Colon (tissue), 2 donors: ENCODE measurements at regions not wholly inside any gene's neighbourhood (a gene's known extent, or its start where the extent isn't known, plus 50 kb on each side); places are given as distances from the start of the nearest gene placed in this dataset.

Source experiments
- FAIRE-seq: peaks from 2 replicates; lab custom pipeline; 2012; peaks lifted over from hg19 to GRCh38; lab: Jason Lieb, UNC
- donor health status: control.
- donor health status: control.

DNA sequence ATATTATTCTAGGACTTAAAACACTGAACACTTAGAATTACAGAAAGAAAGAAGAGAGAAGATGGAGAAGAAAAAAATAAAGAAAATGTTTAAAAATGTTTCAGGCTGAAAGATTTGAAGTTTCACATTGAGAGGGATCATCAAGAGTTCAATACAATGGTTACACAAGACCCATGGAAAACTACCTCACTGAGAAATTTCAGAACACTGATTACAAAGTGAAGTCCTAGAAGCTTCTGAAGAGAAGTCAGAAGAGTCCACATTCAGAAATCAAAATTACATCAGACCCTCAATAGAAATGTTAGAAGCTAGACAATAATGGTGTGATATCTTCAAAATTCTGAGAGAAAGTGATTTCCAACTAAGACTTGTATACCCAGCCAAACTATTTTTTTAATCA lies 196.1 kb downstream of the MACC1 start:
- FAIRE-seq, result no peak

DNA sequence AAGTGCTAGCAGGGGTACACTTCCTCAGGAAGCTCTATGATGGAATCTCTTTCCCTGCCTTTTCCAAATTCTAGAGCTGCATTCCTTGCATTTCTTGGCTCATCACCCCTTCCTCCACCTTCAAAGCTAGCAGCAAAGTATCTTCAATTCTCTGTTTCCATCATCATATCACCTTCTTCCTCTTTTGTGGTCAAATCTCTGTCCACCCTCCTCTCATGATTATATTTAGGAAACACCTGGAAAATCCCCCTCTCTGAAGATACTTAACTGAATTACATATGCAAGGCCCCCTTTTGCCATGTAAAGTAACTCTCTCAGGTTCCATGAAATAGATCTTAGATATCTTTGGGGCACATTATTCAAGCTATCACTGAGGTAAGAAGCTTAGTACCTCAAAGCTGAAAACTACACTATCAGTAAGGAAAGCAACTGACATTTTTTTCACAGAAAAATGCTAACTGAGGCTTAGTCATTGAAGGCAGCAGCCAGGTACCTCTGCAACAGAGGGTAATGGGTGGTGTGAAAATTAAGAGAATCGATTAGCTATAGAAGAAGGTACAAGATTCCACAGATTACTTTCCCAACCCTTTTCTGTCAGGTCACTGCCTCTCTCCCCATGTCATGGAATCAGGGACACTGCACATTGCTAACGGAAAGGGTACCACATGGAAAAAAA lies 197.3 kb downstream of the MACC1 start:
- FAIRE-seq, result no peak

DNA sequence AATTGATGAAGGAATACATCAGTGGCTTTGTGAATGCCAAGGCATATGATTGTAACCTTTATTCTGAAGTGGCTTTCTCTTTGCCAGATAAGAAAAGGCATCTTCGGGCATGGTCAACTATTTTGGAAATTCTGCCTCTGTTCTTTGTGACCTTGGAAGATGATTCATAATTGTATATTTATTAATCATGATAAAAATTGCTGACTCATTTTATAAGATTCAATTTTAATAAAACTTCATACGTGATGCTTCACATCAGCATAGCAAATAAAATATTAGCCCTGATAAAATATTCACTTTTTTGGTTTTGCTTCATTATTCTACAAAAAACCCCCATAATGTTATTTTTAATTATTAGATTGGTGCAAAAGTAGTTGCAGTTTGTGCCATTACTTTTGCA lies 200.5 kb downstream of the MACC1 start:
- FAIRE-seq, result no peak

DNA sequence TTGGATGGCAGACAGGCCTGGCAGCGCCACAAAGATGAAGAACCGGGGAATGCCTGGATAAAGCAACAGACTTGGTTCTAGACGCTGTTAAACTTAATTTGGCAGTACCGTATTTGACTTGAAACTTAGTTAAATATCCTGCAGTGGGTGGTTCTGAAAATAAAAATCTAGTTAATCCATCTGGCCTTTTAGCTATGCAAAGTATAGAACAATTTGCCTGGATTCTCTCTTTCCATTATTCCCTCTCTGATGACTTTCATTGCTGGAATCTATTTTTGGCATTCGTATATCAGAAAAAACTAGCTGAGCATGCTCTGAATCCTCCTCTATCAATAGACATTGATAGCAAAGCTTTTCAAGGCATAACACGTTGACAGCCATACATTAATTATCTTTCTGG lies 203.6 kb downstream of the MACC1 start:
- no peak for FAIRE-seq

DNA sequence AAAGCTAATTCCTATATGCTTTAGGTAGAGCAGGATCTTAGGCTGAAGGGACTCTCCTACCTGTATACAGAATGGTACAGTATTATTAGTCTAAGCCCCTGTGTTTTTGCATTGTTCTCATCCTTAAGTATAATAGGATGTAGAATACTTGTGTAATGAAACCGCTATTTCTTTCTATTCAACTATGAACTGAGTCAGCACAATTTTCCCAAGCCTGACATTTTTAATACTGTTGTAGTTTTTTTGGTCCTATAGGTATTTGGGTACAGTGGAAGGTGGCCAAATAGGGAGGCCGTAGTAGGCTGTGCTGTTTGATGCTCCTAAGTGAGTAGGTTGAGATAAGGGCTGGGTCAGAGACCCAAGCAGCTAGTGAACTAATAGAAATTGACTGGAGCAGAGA lies 205.1 kb downstream of the MACC1 start:
- FAIRE-seq, result no peak

DNA sequence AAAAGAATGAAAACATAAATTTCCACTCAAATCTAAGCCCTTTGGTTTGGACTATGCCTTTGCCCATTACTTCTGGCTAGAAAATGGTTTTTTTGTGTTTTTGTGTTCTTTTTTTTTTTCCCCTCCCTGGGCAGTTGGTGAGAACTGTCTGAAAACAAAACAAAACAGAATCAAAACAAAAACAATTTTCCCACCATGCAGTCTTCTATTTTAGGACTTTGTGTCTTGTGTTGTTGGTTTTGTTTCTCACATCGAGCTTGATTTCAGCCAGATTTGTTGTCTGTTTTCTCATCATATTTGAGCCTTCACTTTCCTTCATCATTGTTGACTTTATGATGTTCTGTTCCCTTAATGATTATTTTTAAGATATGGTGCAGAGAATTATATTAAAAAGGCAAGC lies 206.3 kb downstream of the MACC1 start:
- FAIRE-seq, result no peak

DNA sequence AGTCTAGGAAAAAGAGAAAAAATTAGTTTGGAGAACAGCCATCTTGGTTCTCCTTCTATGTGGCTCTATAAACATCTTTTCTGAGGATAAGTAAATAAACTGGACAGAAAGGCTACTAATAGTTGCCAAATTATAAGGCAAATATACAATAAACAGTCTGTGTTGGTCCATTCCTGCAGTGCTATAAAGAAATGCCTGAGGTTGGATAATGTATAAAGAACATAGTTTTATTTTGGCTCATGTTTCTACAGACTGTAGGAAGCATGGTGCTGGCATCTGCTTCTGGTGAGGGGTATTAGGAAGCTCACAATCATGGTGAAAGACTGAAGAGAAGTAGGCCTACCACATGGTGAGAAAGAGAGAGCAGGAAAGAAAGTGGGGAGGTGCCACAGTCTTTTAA lies 209.7 kb downstream of the MACC1 start:
- no peak for FAIRE-seq

DNA sequence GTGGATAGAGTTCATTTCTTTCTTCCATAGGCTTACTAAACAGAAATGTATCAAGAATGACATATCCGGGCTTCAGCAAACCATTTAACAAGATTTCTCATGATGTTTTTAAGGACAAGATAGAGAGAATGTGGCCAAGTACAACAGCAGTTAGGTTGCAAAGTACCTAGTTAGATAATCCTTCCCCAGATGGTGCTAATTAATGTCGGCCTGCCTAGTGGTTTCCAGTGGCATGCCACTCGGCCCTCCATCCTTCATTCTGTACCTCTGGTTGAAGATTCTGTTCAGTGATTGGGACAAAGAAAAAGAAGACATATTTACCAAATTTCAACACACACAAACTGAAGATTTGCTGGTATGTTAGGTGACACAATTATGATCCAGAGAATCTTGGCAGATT lies 212.1 kb downstream of the MACC1 start:
- no peak for FAIRE-seq

DNA sequence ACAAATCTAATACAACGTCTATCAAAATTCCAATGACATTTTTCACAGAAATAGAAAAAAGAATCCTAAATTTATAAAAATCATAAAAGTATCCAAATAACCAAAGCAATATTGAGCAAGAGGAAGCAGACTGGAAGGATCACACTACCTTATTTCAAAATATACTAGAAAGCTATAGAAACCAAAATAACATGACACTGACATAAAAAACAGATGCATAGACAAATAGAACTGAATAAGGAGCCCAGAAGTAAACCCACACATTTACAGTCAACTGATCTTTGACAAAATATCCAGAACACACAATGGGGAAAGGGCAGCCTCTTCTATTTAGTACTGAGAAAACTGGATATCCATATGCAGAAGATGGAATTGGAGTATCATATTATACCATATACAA lies 217.5 kb downstream of the MACC1 start:
- FAIRE-seq, result no peak

DNA sequence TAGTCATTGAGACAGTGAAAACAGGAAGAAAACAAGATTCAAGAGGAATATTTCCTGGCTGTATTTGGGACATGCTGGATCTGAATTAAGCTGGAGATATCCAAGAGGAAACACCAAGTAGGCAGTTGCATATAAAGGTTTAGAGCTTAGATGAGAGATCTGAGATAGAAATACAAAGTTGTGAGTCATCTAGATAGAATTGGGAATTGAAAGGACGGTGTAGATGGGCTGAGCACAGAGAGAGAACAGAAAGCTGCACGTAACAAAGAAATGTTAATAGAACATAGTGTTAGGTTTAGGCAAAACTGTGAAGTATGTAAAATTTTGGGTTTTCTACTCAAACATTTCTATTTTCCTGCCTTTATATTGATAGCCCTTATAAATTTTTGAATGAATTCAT lies 218.5 kb upstream of the TMEM196 start:
- no peak for FAIRE-seq

DNA sequence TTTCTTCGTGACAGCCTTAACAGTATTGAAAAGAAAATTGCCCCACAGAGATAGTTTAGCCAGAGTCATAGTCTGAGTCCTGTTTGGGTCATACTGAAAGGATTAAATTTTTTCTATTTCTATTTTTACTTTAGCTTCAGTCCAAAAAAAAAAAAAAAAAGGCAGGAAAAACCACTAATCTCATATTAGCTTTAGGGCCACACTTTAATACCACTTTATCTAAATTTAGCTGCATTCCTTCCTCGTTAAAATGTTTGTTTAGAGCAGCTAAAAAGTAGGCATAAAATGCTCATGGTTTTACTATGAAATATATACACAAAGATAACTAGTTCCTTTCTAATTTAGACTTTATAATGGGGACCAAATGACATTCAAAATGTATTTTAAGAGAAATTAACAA lies 216.5 kb upstream of the TMEM196 start:
- FAIRE-seq, result no peak

DNA sequence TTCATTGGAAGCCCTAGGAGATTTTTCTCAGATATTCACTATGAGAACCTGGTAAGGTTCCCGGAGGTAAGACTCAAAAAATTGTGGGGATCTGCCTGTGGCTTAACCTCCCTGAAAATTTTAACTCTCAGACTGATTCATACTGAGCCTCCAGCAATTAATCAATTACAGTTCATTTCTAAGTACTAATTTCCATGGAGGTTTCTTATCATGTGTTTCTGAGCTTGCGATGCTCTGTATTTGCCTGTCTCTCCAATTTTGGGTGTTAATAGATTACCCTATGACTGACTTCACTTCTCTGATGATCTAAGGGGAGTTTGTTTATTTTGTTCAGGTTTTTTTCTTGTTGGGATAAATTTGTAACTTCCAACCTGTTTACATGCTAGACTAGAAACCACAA lies 215.4 kb upstream of the TMEM196 start:
- FAIRE-seq, result no peak

DNA sequence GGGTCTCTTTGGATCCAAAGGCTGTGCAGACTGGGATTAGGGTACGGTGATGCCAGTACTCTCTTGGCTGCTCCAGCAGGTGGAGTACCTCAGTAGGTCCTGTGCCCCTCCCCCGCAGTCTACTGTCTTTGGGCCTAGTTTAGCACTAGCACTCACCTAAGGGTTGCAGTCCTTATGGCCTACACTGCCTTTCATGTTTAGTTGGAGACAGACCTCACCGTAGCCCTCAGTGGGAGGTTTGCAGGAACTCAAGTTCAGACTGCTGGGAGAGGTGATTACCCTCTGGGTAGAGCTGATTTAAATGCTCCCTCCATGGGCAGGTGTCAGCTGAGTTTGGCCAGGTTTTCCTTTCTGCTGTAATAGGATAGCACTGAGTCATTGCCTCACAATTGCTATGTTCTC lies 210.8 kb upstream of the TMEM196 start:
- no peak for FAIRE-seq

DNA sequence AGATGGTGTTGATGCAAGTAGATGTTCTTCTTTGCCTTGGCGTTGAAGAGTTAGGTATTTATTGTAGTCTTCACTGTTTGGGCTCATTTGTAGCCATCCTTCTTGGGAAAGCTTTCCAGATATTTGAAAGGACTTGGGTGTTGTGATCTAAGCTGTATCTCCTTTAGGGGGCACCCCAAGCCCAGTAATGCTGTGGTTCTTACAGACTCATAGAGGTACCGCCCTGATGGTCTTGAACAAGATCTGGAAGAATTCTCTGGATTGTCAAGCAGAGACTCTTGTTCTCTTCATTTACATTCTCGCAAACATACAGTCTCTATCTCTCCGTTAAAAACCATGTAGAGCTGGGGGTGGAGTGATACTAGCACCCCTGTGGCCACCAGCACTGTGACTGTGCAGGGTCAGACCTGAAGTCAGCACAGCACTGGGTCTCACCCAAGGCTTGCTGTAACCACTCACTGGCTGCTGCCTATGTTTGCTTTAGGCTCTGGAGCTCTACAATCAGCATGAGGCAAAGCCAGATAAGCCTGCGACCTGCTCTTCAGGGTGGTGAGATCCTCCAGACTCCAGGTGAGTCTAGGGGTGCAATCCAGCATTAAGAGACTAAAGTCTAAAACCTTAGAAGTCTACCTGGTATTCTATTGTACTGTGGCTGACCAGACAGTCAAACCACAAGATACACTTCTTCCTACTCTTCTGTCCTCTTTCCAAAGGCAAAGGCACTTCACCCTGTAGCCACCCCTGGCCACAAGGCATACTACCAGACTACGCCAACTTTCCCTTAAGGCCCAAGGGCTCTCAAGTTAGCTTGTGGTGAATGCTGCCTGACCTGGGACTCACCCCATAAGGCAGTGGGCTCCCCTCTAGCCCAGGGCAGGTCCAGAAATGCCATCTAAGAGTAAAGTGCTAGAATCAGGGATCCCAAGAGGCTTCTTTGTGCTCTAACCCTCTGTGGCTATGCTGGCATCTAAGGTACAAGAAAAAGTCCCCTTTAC lies 209.7 kb upstream of the TMEM196 start:
- no peak for FAIRE-seq

DNA sequence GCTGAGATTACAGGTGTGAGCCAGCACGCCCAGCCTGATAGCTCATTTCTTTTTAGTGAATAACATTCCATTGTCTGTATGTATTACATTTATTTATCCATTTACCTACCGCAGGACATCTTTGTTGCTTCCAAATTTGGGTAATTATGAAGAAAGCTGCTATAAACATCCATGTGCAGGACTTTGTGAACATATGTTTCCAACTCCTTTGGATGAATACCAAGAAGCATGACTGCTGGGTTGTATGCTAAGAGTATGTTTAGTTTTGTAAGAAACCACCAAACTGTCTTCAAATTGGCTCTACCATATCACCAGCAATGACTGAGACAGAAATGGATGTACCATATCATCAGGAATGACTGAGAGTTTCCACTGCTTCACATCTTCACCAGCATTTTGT lies 200.2 kb upstream of the TMEM196 start:
- no peak for FAIRE-seq

DNA sequence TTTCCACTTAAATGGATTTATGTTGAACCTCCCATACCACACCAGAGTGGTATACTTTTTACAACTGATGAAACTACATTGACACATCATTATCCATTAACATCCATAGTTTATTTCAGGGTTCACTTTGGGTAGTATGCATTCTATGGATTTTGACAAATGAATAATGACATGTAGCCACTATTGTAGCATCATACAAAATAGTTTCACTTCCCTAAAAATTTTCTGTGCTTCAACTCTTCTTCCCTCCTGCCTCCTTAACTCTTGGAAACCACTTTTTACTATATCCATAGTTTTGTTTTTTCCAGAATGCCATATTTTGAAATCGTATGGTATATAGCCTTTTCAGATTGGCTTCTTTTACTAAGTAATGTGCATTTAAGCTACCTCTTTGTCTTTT lies 199.5 kb upstream of the TMEM196 start:
- no peak for FAIRE-seq

DNA sequence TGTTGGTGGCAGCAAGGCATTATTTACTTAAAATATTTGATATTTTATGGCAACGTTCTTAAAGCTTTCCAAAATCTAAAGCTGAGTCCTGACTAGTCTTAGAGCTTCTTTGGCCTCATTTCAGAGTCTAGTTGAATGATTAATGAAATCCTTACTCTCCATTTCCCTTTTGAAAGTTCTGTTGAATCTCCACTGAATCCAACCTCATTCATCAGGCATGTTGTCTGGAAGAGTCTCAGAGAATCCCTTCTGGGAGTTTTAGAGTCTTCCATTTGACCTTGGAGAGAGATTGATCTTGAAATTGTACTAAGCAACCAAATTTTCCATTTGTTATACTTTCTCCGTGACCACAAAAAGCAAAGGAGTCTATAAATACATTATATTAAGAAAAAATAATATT lies 198.5 kb upstream of the TMEM196 start:
- FAIRE-seq, result no peak

DNA sequence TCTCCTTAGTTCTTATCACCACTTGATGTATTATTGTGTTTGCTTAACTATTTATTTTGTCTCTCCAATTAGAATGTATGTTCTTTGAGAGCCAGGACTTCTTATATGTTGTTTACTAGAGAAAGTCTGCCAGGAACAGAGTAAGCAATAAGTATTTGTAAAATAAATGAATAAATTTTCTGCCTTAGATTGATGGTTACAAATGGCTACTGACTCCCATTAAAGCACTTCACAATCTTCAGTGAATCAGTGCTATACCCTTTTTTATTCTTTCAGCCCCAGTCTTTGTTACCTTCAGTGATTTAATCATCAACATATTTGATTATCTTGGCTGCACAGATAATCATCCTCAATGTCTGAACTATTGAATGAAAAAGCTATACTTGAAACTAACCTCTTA lies 197.1 kb upstream of the TMEM196 start:
- no peak for FAIRE-seq

DNA sequence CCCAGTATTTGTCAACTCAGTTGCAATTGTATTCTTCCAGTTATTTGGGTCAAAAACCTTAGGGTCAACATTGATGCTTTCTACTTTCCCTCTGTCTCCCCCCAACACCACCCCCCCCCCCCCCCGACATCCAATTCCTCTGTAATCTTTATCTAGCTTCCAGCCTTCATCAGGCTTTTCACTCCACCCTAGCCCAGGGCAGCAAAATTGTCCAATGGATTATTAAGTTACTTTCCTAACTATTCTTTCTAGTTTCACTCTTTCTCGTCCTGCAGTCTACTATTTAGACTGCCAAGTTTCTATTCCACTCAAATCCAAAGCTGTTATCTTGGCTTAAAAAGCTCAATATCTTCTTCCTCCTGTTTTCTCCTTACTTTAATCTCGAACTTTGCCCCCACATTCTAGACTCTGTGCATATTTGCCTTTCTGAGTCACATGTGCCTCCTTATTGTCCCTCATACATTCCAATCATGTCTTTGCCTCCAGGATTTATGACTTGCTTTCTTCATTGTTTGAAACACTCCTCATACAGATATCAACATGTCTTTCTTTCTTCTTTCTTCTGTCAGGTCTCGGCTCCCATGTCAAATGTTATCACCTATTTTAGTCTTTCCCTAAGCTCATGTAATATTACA lies 196.6 kb upstream of the TMEM196 start:
- peak; percentile 43 for FAIRE-seq

DNA sequence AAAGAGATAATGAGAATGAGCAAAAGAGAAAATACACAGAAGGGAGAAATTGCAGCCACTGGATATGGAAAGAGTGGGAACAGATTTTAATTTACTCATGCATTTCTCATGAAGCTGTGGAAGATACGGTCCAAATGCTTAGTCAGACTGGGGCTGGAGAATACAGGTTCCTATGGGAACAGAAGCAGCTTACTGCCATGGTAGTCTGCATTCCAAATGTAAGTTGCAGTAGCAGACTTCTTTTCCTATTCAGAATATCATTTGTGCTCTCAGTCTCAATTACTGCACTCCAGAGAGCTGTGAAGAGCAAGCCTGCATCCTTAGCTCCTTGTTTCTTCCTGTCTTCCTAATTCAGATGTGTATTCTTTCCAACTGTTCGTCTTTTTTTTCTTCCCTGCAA lies 190.8 kb upstream of the TMEM196 start:
- no peak for FAIRE-seq

DNA sequence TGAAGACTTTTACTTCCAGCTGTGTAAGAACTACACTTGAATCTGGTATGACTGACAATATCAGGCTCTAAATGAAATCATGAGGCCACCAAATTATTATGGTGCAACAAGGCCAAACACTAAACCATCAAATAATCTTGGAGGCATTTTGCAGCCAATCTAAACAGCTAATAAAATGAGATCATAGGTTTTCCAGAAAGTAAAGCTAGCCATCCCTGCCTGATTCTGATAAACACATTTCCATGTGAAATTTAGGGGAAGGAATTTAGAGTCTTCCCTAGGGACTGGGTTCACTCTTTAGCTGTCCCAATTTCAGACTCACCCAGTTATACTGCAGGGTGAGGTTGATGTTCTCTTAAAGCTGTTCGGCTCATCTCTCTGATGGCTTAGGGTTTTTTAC lies 190.3 kb upstream of the TMEM196 start:
- FAIRE-seq, result no peak

DNA sequence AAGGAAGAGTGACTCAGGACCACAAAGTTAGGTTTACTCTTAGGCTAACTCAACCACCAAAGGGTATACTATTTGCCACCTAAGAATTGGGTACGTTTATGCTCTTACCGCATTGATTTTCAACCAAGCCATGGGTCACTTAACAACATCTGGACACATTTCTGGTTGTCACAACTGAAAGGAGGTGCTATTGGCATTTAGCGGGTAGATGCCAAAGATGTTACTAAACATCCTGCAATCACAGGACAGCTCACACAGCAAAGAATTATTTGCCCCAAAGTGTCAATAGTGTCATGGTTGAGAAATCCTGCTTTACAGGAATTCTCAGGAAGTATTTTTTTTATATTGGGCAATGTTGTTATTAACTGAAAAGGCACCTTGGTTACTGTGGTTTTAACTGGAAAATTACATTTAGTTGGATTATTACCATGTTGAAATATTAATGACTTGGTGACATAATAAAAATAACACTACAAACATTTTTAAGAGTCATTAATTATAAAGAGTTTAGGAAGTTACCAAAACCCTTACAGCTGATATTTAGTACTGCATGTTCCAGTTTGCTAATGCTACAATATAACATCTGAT lies 185.0 kb upstream of the TMEM196 start:
- no peak for FAIRE-seq

DNA sequence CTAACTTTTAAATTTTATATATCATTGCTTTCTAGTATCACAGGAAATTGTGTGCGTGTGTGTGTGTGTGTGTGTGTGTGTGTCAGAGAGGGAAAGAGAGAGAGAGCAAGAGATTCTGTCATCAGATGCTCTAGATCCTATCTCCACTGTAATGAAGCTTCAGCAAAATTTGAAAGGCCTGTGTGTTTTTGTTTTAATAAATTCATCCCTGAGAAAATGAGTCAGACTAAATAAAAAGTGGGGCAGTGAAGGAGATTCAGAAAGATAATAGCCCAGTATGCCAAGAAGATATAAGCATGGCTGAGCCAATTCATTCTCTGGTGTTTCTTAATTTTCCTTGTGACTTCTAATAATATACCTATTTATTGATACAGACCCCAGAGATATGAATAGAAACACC lies 184.2 kb upstream of the TMEM196 start:
- no peak for FAIRE-seq
